Stimulated activated CD4-positive, alpha-beta T cell treated with anti-CD3 and anti-CD28 coated beads, Interleukin-12 subunit alpha, Interleukin-12 subunit beta, amount 100 ng/mL, for 48 hours (primary cell): ENCODE measurements at regions not wholly inside any gene's neighbourhood (a gene's known extent, or its start where the extent isn't known, plus 50 kb on each side); places are given as distances from the start of the nearest gene placed in this dataset.

ENCODE experiments used
- DNase-seq, 3 donors: peaks; one replicate each; pipeline ENCODE4 v3.0.0-alpha.2; 2020; ENCODE audit warnings: low read depth in 2 of 3, low spot score in 1 of 3

GRCh38 chr5:136424835-136425584 lies 59.7 kb upstream of the TRPC7 start:
- DNase-seq = peak; percentile 8 to 46 (median 24)

- no peak for DNase-seq
Measured at GRCh38 chr5:136423944-136424606, 58.7 kb upstream of the TRPC7 start.

- no peak for DNase-seq
Measured at GRCh38 chr5:136420168-136420898, 55.0 kb upstream of the TRPC7 start.

GRCh38 chr5:136418301-136418700 lies 53.0 kb upstream of the TRPC7 start:
- DNase-seq = no peak
